Right lobe of liver (tissue), 6 donors: ENCODE measurements at regions not wholly inside any gene's neighbourhood (a gene's known extent, or its start where the extent isn't known, plus 50 kb on each side); places are given as distances from the start of the nearest gene placed in this dataset.

ENCODE experiments used
- ATAC-seq, 4 donors: fragments of 200-7000 bp; cut with Tn5 transposase; one replicate each; pipeline ENCODE4 v1.9.1; 2020; ENCODE audit warnings: mild to moderate bottlenecking in 4 of 4, moderate library complexity in 4 of 4
- DNase-seq, 3 donors: peaks; one replicate each; pipeline ENCODE4 v3.0.0-alpha.2; 2020
- H3K27ac ChIP-seq, 3 donors: fragments of 200-600 bp; one replicate each; pipeline ENCODE4 v1.8.0; 2022
- H3K27me3 ChIP-seq, 2 donors: fragments of 200-600 bp; one replicate each; pipeline ENCODE4 v1.8.0; 2022
- H3K36me3 ChIP-seq, 4 donors: fragments of 200-600 bp; sonication (generic) in 1 of 4; one replicate each; pipeline versions ENCODE4 v1.5.1 to v1.8.0; 2017 to 2022; ENCODE audit warnings: control low read depth in 1 of 4
- H3K4me1 ChIP-seq, 4 donors: fragments of 200-600 bp; sonication (generic) in 1 of 4; one replicate each; pipeline versions ENCODE4 v1.5.1 to v1.8.0; 2017 to 2022; ENCODE audit warnings: control low read depth in 1 of 4
- H3K4me3 ChIP-seq, 3 donors: fragments of 200-600 bp; one replicate each; pipeline ENCODE4 v1.8.0; 2022
- H3K9me3 ChIP-seq, 4 donors: fragments of 200-600 bp; sonication (generic) in 1 of 4; one replicate each; pipeline versions ENCODE4 v1.5.1 to v1.8.0; 2017 to 2022; ENCODE audit warnings: control low read depth in 1 of 4
- CTCF ChIP-seq, 4 donors: fragments of 200-600 bp in 3 of 4; fragments of 450-650 bp in 1 of 4; IDR thresholded peaks; one replicate each; pipeline versions ENCODE4 v1.5.1 to v1.8.0; 2016 to 2022; ENCODE audit warnings: antibody characterized with exemption in 4 of 4, mild to moderate bottlenecking in 2 of 4
- POLR2A ChIP-seq: fragments of 450-650 bp; IDR thresholded peaks from one replicate; pipeline ENCODE4 v1.6.1; 2017; ENCODE audit warnings: antibody characterized with exemption, mild to moderate bottlenecking
- WGBS: methylation state at CpG from one replicate; pipeline ENCODE4 v1.1.6; 2018; ENCODE audit warnings: low coverage, low lambda C conversion rate; ENCODE audit not compliant: insufficient coverage; ENCODE audit errors: missing lambda C conversion rate; 5-methylcytosine and 5-hydroxymethylcytosine counted together
- intact Hi-C, 2 donors: fragments of 100-400 bp; cut with DNase I; formaldehyde crosslinking; loops; one replicate each; pipeline versions ENCODE4 v1.11.2 to v1.14.1; 2022
- donor health status: DM: no; HTN: yes; CAD: no.
- donor health status: DM: no; HTN: no; CAD: no.
- donor health status: DM: no; HTN: no; CAD: no.
- donor health status: DM: no; HTN: yes; CAD: no.
- donor health status: DM: no; HTN: yes; CAD: no.

GRCh38 chr10:47189802-47190201, 110.2 kb upstream of the GDF10 start:
- ATAC-seq (no peak), DNase-seq (no peak)
- Histone ChIP-seq H3K9me3 (no peaks in the 10 kb centered on the region), H3K4me3 (no peak overlapping the region), H3K36me3 (no peaks in the 10 kb centered on the region), H3K27me3 (no peaks in the 10 kb centered on the region), H3K4me1 (no peaks in the 10 kb centered on the region), H3K27ac (no peak overlapping the region)
- intact Hi-C loops, result no loop called here
- no peak for TF ChIP-seq POLR2A
- no peak for TF ChIP-seq CTCF (IDR thresholded peaks at IDR 0.05)
- no CpG with 5 or more reads among the region's 6 CpGs for WGBS

- WGBS, result 75% methylated on average over 5 of the region's 5 CpGs
- no peaks in the 10 kb centered on the region for H3K9me3 ChIP-seq
- H3K27ac ChIP-seq, result no peak overlapping the region
- intact Hi-C loops, result no loop called here
- H3K4me3 ChIP-seq, result no peak overlapping the region
- no peaks in the 10 kb centered on the region for H3K4me1 ChIP-seq
- H3K27me3 ChIP-seq, result no peaks in the 10 kb centered on the region
- ATAC-seq (no peak), DNase-seq (no peak)
- H3K36me3 ChIP-seq, result no peaks in the 10 kb centered on the region
- no peak for TF ChIP-seq POLR2A
- no peak for TF ChIP-seq CTCF (IDR thresholded peaks at IDR 0.05)
Measured at GRCh38 chr10:47190301-47190700, 109.7 kb upstream of the GDF10 start.

- no peaks in the 10 kb centered on the region for H3K27me3 ChIP-seq
- DNase-seq (no peak), ATAC-seq (no peak)
- H3K4me1 ChIP-seq, result no peaks in the 10 kb centered on the region
- no peak overlapping the region for H3K4me3 ChIP-seq
- intact Hi-C loops, result no loop called here
- 96% methylated on average over 5 of the region's 5 CpGs for WGBS
- H3K9me3 ChIP-seq, result no peaks in the 10 kb centered on the region
- H3K27ac ChIP-seq, result no peak overlapping the region
- H3K36me3 ChIP-seq, result no peaks in the 10 kb centered on the region
- TF ChIP-seq POLR2A, result no peak
- no peak for TF ChIP-seq CTCF (IDR thresholded peaks at IDR 0.05)
Measured at GRCh38 chr10:47190802-47191450, 109.1 kb upstream of the GDF10 start.

- Histone ChIP-seq H3K27ac (no peak overlapping the region), H3K27me3 (no peaks in the 10 kb centered on the region), H3K4me1 (no peaks in the 10 kb centered on the region), H3K4me3 (no peak overlapping the region), H3K9me3 (no peaks in the 10 kb centered on the region), H3K36me3 (no peaks in the 10 kb centered on the region)
- WGBS, result 40% methylated on average over 1 of the region's 2 CpGs
- no peak for TF ChIP-seq CTCF (IDR thresholded peaks at IDR 0.05)
- no peak for TF ChIP-seq POLR2A
- ATAC-seq (no peak), DNase-seq (no peak)
- intact Hi-C loops, result no loop called here
Measured at GRCh38 chr10:47192273-47192672, 107.7 kb upstream of the GDF10 start.

- no peak for ATAC-seq
- H3K4me1 ChIP-seq, result no peaks in the 10 kb centered on the region
- DNase-seq, result no peak
- no peak for TF ChIP-seq POLR2A
- no peak for TF ChIP-seq CTCF (IDR thresholded peaks at IDR 0.05)
- WGBS, result 64% methylated on average over 1 of the region's 6 CpGs
- no peak overlapping the region for H3K4me3 ChIP-seq
- H3K36me3 ChIP-seq, result no peaks in the 10 kb centered on the region
- H3K27ac ChIP-seq, result no peak overlapping the region
- no peaks in the 10 kb centered on the region for H3K9me3 ChIP-seq
- intact Hi-C loops, result no loop called here
- no peaks in the 10 kb centered on the region for H3K27me3 ChIP-seq
Measured at GRCh38 chr10:47193666-47194065, 106.3 kb upstream of the GDF10 start.
